ENCODE measurements at regions not wholly inside any gene's neighbourhood (a gene's known extent, or its start where the extent isn't known, plus 50 kb on each side); places are given as distances from the start of the nearest gene placed in this dataset.

- H3K27ac ChIP-seq (ENCODE audit: low read depth): no peak overlapping the region
Measured at GRCh38 chr11:92845390-92845789, 124.1 kb upstream of the MTNR1B start.

More at GRCh38 chr11:92845390-92845789, 124.1 kb upstream of the MTNR1B start:
- DNase-seq (ENCODE audit: low spot score): no peak
- H3K4me2 ChIP-seq: no peak overlapping the region
- no peak for ATAC-seq
- Mint-ChIP-seq H3K4me3 (no peak overlapping the region), H3K4me1 (peaks cover 31% of the 10 kb centered on the region), H3K36me3 (ENCODE audit: low read depth) (peaks cover 40% of the 10 kb centered on the region), H3K27ac (peak overlapping the region; percentile 80), H3K9me3 (no peaks in the 10 kb centered on the region), H3K27me3 (ENCODE audit: insufficient read depth, low read depth, poor library complexity) (no peaks in the 10 kb centered on the region)
- no peaks in the 10 kb centered on the region; the same call in 1 of the 2 replicates for H3K4me1 ChIP-seq (ENCODE audit: insufficient read depth)
- H3K9me2 ChIP-seq (ENCODE audit: insufficient read depth): no peaks in the 10 kb centered on the region
- H3K79me2 ChIP-seq (replicated peaks; ENCODE audit: insufficient read depth): no peaks in the 10 kb centered on the region
- no peak for TF ChIP-seq ZNF114 (CRISPR knock-in tag; IDR thresholded peaks at IDR 0.05)
- TF ChIP-seq REST (IDR thresholded peaks at IDR 0.05; ENCODE audit: unreplicated experiment): no peak
- no peak for TF ChIP-seq NANOG (IDR thresholded peaks at IDR 0.05; ENCODE audit: borderline replicate concordance)
- no peak for TF ChIP-seq POLR2AphosphoS5 (IDR thresholded peaks at IDR 0.05; ENCODE audit: low read depth)
- TF ChIP-seq ETS1 (IDR thresholded peaks at IDR 0.05): no peak
- no peak for TF ChIP-seq ZNF331 (CRISPR knock-in tag; IDR thresholded peaks at IDR 0.05; ENCODE audit: low read depth)
- TF ChIP-seq EZH2 (IDR thresholded peaks at IDR 0.05; ENCODE audit: low read depth, unreplicated experiment): no peak
- no peak for TF ChIP-seq ZNF462 (CRISPR knock-in tag; IDR thresholded peaks at IDR 0.05)
- no peak for TF ChIP-seq EZH2phosphoT487 (IDR thresholded peaks at IDR 0.05; ENCODE audit: unreplicated experiment)
- TF ChIP-seq JUNB (IDR thresholded peaks at IDR 0.05; ENCODE audit: unreplicated experiment): no peak
- TF ChIP-seq CREB1 (CRISPR knock-in tag; IDR thresholded peaks at IDR 0.05; ENCODE audit: low read depth): no peak
- TF ChIP-seq CTCF (conservative IDR thresholded peaks at IDR 0.05; ENCODE audit: low read depth in 2 of 2): no peak
- TF ChIP-seq STAT1 (IDR thresholded peaks at IDR 0.05; ENCODE audit: unreplicated experiment): no peak
- no peaks in the 10 kb centered on the region; the same call in 1 of the 2 replicates for H3K36me3 ChIP-seq (ENCODE audit: insufficient read depth)
- no peaks in the 10 kb centered on the region for H3K27me3 ChIP-seq (ENCODE audit: insufficient read depth)
- no peaks in the 10 kb centered on the region for H4K20me1 ChIP-seq (replicated peaks; ENCODE audit: insufficient read depth)
- no peak overlapping the region for H3K4me3 ChIP-seq
- H3F3A ChIP-seq (replicated peaks; ENCODE audit: low read depth): no peaks in the 10 kb centered on the region
- no peak overlapping the region for H2AFZ ChIP-seq

Measured in GM23338 (cell line).